ENCODE measurements at regions not wholly inside any gene's neighbourhood (a gene's known extent, or its start where the extent isn't known, plus 50 kb on each side); places are given as distances from the start of the nearest gene placed in this dataset.

GRCh38 chr10:8543361-8544056 lies 489.0 kb downstream of the GATA3 start:
- Histone ChIP-seq H3K36me3 (ENCODE audit: insufficient read depth, low read length) (no peaks in the 10 kb centered on the region), H3K27me3 (ENCODE audit: insufficient read depth, low read length) (no peaks in the 10 kb centered on the region), H3F3A (ENCODE audit: insufficient read depth, low read length) (no peaks in the 10 kb centered on the region), H2AFZ (ENCODE audit: low read length) (no peak overlapping the region), H3K9me2 (ENCODE audit: low read depth, low read length) (no peaks in the 10 kb centered on the region), H3K9me3 (ENCODE audit: low read length) (no peaks in the 10 kb centered on the region), H3K27ac (ENCODE audit: low read depth, low read length, poor library complexity, severe bottlenecking) (no peak overlapping the region), H3K4me2 (ENCODE audit: low read length) (no peak overlapping the region), H3K9ac (ENCODE audit: low read length) (no peak overlapping the region), H3K4me1 (ENCODE audit: insufficient read depth, low read length, severe bottlenecking) (no peaks in the 10 kb centered on the region), H3K4me3 (ENCODE audit: low read depth, low read length, poor library complexity, severe bottlenecking) (no peak overlapping the region), H4K20me1 (ENCODE audit: insufficient read depth, low read length) (no peaks in the 10 kb centered on the region), H3K79me2 (ENCODE audit: insufficient read depth, low read length) (no peaks in the 10 kb centered on the region)
- TF ChIP-seq EZH2 (IDR thresholded peaks at IDR 0.05; ENCODE audit: borderline replicate concordance, low read length) (no peak), CTCF (IDR thresholded peaks at IDR 0.05; ENCODE audit: low read length) (no peak)

GRCh38 chr10:8544057-8544380 lies 489.5 kb downstream of the GATA3 start:
- H3K9me3 ChIP-seq (ENCODE audit: low read length): no peaks in the 10 kb centered on the region
- H3K79me2 ChIP-seq (ENCODE audit: insufficient read depth, low read length): no peaks in the 10 kb centered on the region
- no peak overlapping the region for H3K27ac ChIP-seq (ENCODE audit: low read depth, low read length, poor library complexity, severe bottlenecking)
- H3K9me2 ChIP-seq (ENCODE audit: low read depth, low read length): no peaks in the 10 kb centered on the region
- H3K4me2 ChIP-seq (ENCODE audit: low read length): no peak overlapping the region
- no peak overlapping the region for H2AFZ ChIP-seq (ENCODE audit: low read length)
- no peaks in the 10 kb centered on the region for H3K4me1 ChIP-seq (ENCODE audit: insufficient read depth, low read length, severe bottlenecking)
- no peaks in the 10 kb centered on the region for H4K20me1 ChIP-seq (ENCODE audit: insufficient read depth, low read length)
- TF ChIP-seq CTCF (IDR thresholded peaks at IDR 0.05; ENCODE audit: low read length): no peak
- TF ChIP-seq EZH2 (IDR thresholded peaks at IDR 0.05; ENCODE audit: borderline replicate concordance, low read length): no peak
- H3K36me3 ChIP-seq (ENCODE audit: insufficient read depth, low read length): no peaks in the 10 kb centered on the region
- no peaks in the 10 kb centered on the region for H3K27me3 ChIP-seq (ENCODE audit: insufficient read depth, low read length)
- no peak overlapping the region for H3K9ac ChIP-seq (ENCODE audit: low read length)
- no peaks in the 10 kb centered on the region for H3F3A ChIP-seq (ENCODE audit: insufficient read depth, low read length)
- no peak overlapping the region for H3K4me3 ChIP-seq (ENCODE audit: low read depth, low read length, poor library complexity, severe bottlenecking)

GRCh38 chr10:8544500-8544899 lies 490.0 kb downstream of the GATA3 start:
- Histone ChIP-seq H2AFZ (ENCODE audit: low read length) (no peak overlapping the region), H3K27ac (ENCODE audit: low read depth, low read length, poor library complexity, severe bottlenecking) (no peak overlapping the region), H3K4me2 (ENCODE audit: low read length) (no peak overlapping the region), H3K9ac (ENCODE audit: low read length) (no peak overlapping the region), H3K9me3 (ENCODE audit: low read length) (no peaks in the 10 kb centered on the region), H3K36me3 (ENCODE audit: insufficient read depth, low read length) (no peaks in the 10 kb centered on the region), H3K9me2 (ENCODE audit: low read depth, low read length) (no peaks in the 10 kb centered on the region), H3K4me1 (ENCODE audit: insufficient read depth, low read length, severe bottlenecking) (no peaks in the 10 kb centered on the region), H3K79me2 (ENCODE audit: insufficient read depth, low read length) (no peaks in the 10 kb centered on the region), H3K4me3 (ENCODE audit: low read depth, low read length, poor library complexity, severe bottlenecking) (no peak overlapping the region), H3K27me3 (ENCODE audit: insufficient read depth, low read length) (no peaks in the 10 kb centered on the region), H4K20me1 (ENCODE audit: insufficient read depth, low read length) (no peaks in the 10 kb centered on the region), H3F3A (ENCODE audit: insufficient read depth, low read length) (no peaks in the 10 kb centered on the region)
- TF ChIP-seq EZH2 (IDR thresholded peaks at IDR 0.05; ENCODE audit: borderline replicate concordance, low read length) (no peak), CTCF (IDR thresholded peaks at IDR 0.05; ENCODE audit: low read length) (no peak)
